WERI-Rb-1 (cell line): ENCODE measurements at regions not wholly inside any gene's neighbourhood (a gene's known extent, or its start where the extent isn't known, plus 50 kb on each side); places are given as distances from the start of the nearest gene placed in this dataset.
A peak's percentile ranks its signal among the peaks of the same experiment; 100 is the strongest.

Experiments
- DNase-seq: peaks from one replicate; pipeline ENCODE4 v3.0.0-alpha.2; 2020
- H3K27ac ChIP-seq: fragments of 250-450 bp; sonication (Bioruptor Pico); 2 replicates; pipeline ENCODE4 v1.5.1; 2020; ENCODE audit warnings: mild to moderate bottlenecking, moderate library complexity
- H3K27me3 ChIP-seq: fragments of 250-450 bp; sonication (Bioruptor Pico); 2 replicates; pipeline ENCODE4 v1.5.1; 2021; ENCODE audit warnings: mild to moderate bottlenecking, low read depth, moderate library complexity; ENCODE audit not compliant: insufficient read depth, severe bottlenecking
- H3K36me3 ChIP-seq: fragments of 250-450 bp; sonication (Bioruptor Pico); 2 replicates; pipeline ENCODE4 v1.5.1; 2020; ENCODE audit warnings: mild to moderate bottlenecking, moderate library complexity
- H3K4me3 ChIP-seq: 2 replicates; pipeline ENCODE4 v1.5.1; 2011; ENCODE audit warnings: low read depth, mild to moderate bottlenecking, control low read depth, low read length
- H3K9me3 ChIP-seq: fragments of 250-450 bp; sonication (Bioruptor Pico); 2 replicates; pipeline ENCODE4 v1.5.1; 2021; ENCODE audit warnings: mild to moderate bottlenecking, moderate library complexity; ENCODE audit not compliant: severe bottlenecking
- TF ChIP-seq, protein P1 (sequence below): IDR thresholded peaks from 2 replicates; pipeline ENCODE4 v1.5.1; 2011; ENCODE audit warnings: low read depth, mild to moderate bottlenecking, control low read depth, inconsistent platforms, low read length

DNA sequence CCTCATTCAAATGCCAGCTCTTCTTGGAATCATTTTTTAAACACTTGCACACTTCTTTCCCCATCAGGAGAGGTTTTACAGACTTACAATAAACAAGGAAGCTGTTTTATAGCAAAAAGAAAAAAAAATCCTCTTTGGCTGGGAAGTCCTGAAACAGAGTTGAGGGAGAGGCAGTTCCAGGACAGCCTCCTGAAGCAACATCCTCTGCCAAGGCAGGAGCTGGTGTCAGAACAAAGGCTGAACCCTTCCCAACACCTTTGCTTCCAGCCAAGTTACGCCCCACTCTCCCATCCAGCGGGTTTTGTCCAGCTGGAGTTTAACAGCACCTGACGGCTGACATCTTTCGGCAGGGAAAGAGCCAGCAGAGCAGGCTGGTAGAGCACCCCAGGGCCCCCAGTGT is 287.8 kb downstream of the RRAGC start:
- Histone ChIP-seq H3K36me3 (no peaks in the 10 kb centered on the region), H3K27me3 (no peaks in the 10 kb centered on the region), H3K9me3 (no peaks in the 10 kb centered on the region), H3K4me3 (no peak overlapping the region), H3K27ac (no peak overlapping the region)
- TF ChIP-seq, protein P1, sequence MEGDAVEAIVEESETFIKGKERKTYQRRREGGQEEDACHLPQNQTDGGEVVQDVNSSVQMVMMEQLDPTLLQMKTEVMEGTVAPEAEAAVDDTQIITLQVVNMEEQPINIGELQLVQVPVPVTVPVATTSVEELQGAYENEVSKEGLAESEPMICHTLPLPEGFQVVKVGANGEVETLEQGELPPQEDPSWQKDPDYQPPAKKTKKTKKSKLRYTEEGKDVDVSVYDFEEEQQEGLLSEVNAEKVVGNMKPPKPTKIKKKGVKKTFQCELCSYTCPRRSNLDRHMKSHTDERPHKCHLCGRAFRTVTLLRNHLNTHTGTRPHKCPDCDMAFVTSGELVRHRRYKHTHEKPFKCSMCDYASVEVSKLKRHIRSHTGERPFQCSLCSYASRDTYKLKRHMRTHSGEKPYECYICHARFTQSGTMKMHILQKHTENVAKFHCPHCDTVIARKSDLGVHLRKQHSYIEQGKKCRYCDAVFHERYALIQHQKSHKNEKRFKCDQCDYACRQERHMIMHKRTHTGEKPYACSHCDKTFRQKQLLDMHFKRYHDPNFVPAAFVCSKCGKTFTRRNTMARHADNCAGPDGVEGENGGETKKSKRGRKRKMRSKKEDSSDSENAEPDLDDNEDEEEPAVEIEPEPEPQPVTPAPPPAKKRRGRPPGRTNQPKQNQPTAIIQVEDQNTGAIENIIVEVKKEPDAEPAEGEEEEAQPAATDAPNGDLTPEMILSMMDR, result no peak
- DNase-seq, result no peak

DNA sequence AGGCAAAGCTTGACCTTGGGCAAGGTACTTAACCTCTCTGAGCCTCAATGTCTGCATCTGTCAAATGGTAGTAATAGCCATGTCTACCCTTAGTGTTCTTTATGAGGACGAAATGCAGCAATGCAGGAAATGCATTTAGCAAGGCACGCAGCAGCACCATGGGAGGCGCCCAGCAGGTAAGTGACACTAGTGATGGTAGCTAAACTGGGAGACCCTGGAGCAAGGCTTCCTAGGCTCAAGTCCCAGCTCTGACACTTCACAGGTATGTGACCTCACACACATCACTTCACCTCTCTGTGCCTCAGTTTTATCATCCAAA is 289.0 kb downstream of the RRAGC start:
- no peak for DNase-seq
- Histone ChIP-seq H3K27ac (no peak overlapping the region), H3K36me3 (no peaks in the 10 kb centered on the region), H3K9me3 (no peaks in the 10 kb centered on the region), H3K27me3 (no peaks in the 10 kb centered on the region), H3K4me3 (no peak overlapping the region)
- TF ChIP-seq, protein P1, result no peak

DNA sequence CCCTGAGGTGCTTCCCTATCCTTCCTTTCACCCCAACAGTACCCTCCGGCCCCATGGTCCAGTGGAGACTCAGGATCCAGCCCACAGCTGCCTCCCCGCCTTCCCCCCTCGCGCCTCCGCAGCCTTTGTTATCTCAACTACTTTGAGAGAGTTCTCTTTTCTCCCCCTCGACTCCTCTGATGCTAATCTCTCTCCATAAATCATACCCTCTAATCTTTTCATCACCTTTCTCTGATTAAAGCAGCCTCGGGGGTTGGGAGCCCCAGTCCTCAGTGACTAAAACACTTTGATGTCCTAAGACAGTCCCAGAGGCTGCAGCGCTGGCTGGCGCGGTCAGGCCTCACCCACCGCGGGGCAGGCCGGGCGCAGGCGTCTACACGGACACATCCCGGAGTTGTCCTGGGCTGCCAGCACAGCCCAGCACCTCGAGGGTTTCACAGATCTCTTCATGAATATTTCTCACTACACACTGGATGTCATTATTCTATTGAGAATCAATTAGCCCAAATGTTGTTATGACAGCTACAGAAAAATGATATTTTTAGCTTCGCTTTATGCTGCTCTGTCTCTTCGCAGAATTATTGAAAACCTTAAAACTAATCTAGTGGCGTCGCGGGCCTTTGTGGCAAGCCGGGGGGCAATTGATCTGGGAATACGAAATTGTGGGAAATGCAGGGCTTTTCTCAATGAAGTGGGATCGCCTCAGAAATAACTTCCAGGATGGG is 289.5 kb downstream of the RRAGC start:
- Histone ChIP-seq H3K27ac (no peak overlapping the region), H3K27me3 (no peaks in the 10 kb centered on the region), H3K36me3 (no peaks in the 10 kb centered on the region), H3K4me3 (no peak overlapping the region), H3K9me3 (no peaks in the 10 kb centered on the region)
- TF ChIP-seq, protein P1, result no peak
- DNase-seq, result peak; percentile 59

DNA sequence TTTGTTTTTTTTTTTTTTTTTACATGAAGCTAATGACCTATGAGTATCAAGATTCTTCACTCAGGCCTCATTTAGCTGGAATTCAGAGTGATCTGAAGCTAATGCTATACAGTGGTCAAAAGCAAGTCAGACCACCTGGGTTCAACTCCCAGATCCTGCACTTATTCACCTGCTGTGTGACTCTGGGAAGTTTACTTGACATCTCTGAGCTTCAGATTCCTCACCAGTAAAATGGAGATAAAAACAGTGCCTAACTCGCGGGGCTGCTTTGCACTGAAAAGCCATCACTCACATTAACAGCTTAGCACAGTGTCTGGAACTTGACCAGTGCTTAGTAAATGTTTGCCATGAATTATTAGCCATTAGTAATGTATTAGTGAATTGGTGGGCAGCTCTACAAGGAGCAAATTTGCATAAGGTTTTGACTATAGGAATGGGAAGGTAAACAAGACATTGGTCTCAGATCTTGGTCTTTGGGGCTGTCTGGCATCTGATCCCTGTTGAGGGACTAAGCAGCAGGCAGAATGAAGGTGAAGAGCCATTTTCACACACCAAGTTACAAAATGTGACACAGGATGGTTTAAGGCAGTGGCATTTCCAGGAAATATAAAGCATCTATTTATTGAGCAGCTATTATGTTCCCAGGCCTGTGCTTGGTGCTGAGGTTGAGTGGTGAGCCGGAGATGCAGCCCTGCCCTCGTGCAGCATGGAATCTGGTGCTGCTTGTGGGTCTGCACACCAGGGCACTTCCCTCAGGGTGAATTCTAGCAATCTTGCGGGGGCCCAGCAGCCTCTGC is 291.3 kb downstream of the RRAGC start:
- H3K4me3 ChIP-seq, result no peak overlapping the region
- no peaks in the 10 kb centered on the region for H3K27me3 ChIP-seq
- DNase-seq, result no peak
- H3K36me3 ChIP-seq, result no peaks in the 10 kb centered on the region
- no peaks in the 10 kb centered on the region for H3K9me3 ChIP-seq
- TF ChIP-seq, protein P1, result no peak
- no peak overlapping the region for H3K27ac ChIP-seq

DNA sequence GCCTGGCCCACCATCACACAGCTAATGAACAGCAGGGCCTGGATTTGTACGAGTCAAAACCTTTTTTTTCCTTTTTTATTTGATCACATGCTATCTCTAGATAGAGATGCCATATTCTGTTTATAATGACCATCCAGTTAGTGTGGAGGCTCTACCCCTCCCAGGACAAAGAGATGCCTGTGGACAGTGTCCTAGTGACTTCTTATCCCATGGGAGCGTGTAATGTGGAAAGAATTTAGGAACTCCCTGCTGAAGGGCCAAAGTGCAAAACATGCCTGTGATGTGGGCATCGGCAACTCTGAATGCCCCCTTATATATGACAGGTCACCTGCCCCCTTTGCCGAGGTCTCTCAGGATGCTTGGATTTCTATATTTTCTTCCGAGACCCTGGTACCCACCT is 292.2 kb downstream of the RRAGC start:
- no peak overlapping the region for H3K4me3 ChIP-seq
- TF ChIP-seq, protein P1, result no peak
- no peak for DNase-seq
- H3K27me3 ChIP-seq, result no peaks in the 10 kb centered on the region
- H3K27ac ChIP-seq, result no peak overlapping the region
- no peaks in the 10 kb centered on the region for H3K36me3 ChIP-seq
- H3K9me3 ChIP-seq, result no peaks in the 10 kb centered on the region
